Type B pancreatic cell (in vitro differentiated cells): ENCODE measurements at regions not wholly inside any gene's neighbourhood (a gene's known extent, or its start where the extent isn't known, plus 50 kb on each side); places are given as distances from the start of the nearest gene placed in this dataset.

Experiments used
- DNase-seq: peaks from one replicate; pipeline ENCODE4 v3.0.0; 2021; ENCODE audit warnings: mixed read lengths; ENCODE audit not compliant: unreplicated experiment; ENCODE audit errors: extremely low spot score
- H3K27ac Mint-ChIP-seq: 2 replicates; pipeline ENCODE4 v1.8.0; 2021; ENCODE audit warnings: mild to moderate bottlenecking, mixed read lengths
- H3K27me3 Mint-ChIP-seq: 2 replicates; pipeline ENCODE4 v1.8.0; 2021; ENCODE audit warnings: mixed read lengths
- H3K36me3 Mint-ChIP-seq: 2 replicates; pipeline ENCODE4 v1.8.0; 2021; ENCODE audit warnings: mixed read lengths
- H3K4me1 Mint-ChIP-seq: one replicate; pipeline ENCODE4 v1.8.0; 2021; ENCODE audit warnings: mixed read lengths; ENCODE audit not compliant: unreplicated experiment
- H3K4me3 Mint-ChIP-seq: 2 replicates; pipeline ENCODE4 v1.8.0; 2021; ENCODE audit warnings: mild to moderate bottlenecking, mixed read lengths
- H3K9me3 Mint-ChIP-seq: 2 replicates; pipeline ENCODE4 v1.8.0; 2021; ENCODE audit warnings: mixed read lengths
- CTCF ChIP-seq: fragments of 200-600 bp; sonication (generic); conservative IDR thresholded peaks from 2 replicates; pipeline ENCODE4 v1.5.0; 2021; ENCODE audit warnings: antibody characterized with exemption, mild to moderate bottlenecking

- Mint-ChIP-seq H3K4me3 (no peak overlapping the region), H3K9me3 (no peaks in the 10 kb centered on the region), H3K4me1 (no peaks in the 10 kb centered on the region), H3K27ac (no peak overlapping the region), H3K36me3 (no peaks in the 10 kb centered on the region), H3K27me3 (no peaks in the 10 kb centered on the region)
- TF ChIP-seq CTCF: no peak
- DNase-seq: no peak
Measured at GRCh38 chr10:106214243-106214642, 950.3 kb downstream of the SORCS1 start.

- H3K27ac Mint-ChIP-seq: no peak overlapping the region
- no peaks in the 10 kb centered on the region for H3K4me1 Mint-ChIP-seq
- no peak for TF ChIP-seq CTCF
- no peak overlapping the region for H3K4me3 Mint-ChIP-seq
- H3K36me3 Mint-ChIP-seq: no peaks in the 10 kb centered on the region
- DNase-seq: no peak
- H3K9me3 Mint-ChIP-seq: no peaks in the 10 kb centered on the region
- no peaks in the 10 kb centered on the region for H3K27me3 Mint-ChIP-seq
Measured at GRCh38 chr10:106213493-106213892, 951.0 kb downstream of the SORCS1 start.

DNA sequence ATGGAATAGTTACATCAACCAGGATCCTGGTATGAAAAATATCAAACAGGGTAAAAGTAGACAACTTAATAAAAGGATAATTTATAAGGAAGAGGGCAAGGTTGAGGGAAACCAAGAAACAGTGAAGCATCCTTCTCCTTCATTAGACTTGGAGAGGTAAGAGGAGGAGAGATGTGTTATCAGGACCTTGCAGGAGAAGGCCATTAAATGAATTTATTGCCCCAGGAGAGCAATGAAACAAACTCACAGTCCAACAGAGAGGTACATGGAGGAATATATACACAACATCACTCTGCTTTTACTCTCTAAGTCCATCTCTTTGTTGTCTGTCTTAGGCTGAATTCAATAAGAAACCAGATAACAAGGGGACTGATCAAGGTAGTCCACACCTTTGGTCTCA lies 966.2 kb downstream of the SORCS1 start:
- Mint-ChIP-seq H3K4me3 (no peak overlapping the region), H3K27ac (no peak overlapping the region)
- TF ChIP-seq CTCF: no peak

GRCh38 chr10:106189292-106189691 lies 975.2 kb downstream of the SORCS1 start:
- Mint-ChIP-seq H3K4me3 (no peak overlapping the region), H3K27ac (no peak overlapping the region), H3K9me3 (no peaks in the 10 kb centered on the region), H3K4me1 (peaks cover 7% of the 10 kb centered on the region), H3K27me3 (no peaks in the 10 kb centered on the region), H3K36me3 (no peaks in the 10 kb centered on the region)
- peak; percentile 74 for TF ChIP-seq CTCF
- DNase-seq: no peak

More for the DNA sequence above, 966.2 kb downstream of the SORCS1 start:
- no peak for DNase-seq
- Mint-ChIP-seq H3K27me3 (no peaks in the 10 kb centered on the region), H3K36me3 (no peaks in the 10 kb centered on the region), H3K4me1 (no peaks in the 10 kb centered on the region), H3K9me3 (no peaks in the 10 kb centered on the region)

GRCh38 chr10:106185951-106186350 lies 978.6 kb downstream of the SORCS1 start:
- no peak overlapping the region for H3K4me3 Mint-ChIP-seq
- H3K9me3 Mint-ChIP-seq: no peaks in the 10 kb centered on the region
- TF ChIP-seq CTCF: no peak
- H3K4me1 Mint-ChIP-seq: peaks cover 7% of the 10 kb centered on the region
- DNase-seq: no peak
- H3K27me3 Mint-ChIP-seq: no peaks in the 10 kb centered on the region
- no peak overlapping the region for H3K27ac Mint-ChIP-seq
- H3K36me3 Mint-ChIP-seq: no peaks in the 10 kb centered on the region

- H3K36me3 Mint-ChIP-seq: no peaks in the 10 kb centered on the region
- no peak for TF ChIP-seq CTCF
- no peaks in the 10 kb centered on the region for H3K9me3 Mint-ChIP-seq
- no peak for DNase-seq
- H3K4me3 Mint-ChIP-seq: no peak overlapping the region
- H3K4me1 Mint-ChIP-seq: peaks cover 3% of the 10 kb centered on the region
- H3K27me3 Mint-ChIP-seq: no peaks in the 10 kb centered on the region
- H3K27ac Mint-ChIP-seq: no peak overlapping the region
Measured at GRCh38 chr10:106183041-106183440, 981.5 kb downstream of the SORCS1 start.
